CD1c-positive myeloid dendritic cell (primary cell): ENCODE measurements at regions not wholly inside any gene's neighbourhood (a gene's known extent, or its start where the extent isn't known, plus 50 kb on each side); places are given as distances from the start of the nearest gene placed in this dataset.
A peak's percentile ranks its signal among the peaks of the same experiment; 100 is the strongest.

Source experiments
- DNase-seq: peaks from one replicate; pipeline ENCODE4 v3.0.0-alpha.2; 2016; ENCODE audit errors: extremely low spot score

GRCh38 chr2:58866946-58867345 lies 625.8 kb upstream of the FANCL start:
- no peak for DNase-seq

DNA sequence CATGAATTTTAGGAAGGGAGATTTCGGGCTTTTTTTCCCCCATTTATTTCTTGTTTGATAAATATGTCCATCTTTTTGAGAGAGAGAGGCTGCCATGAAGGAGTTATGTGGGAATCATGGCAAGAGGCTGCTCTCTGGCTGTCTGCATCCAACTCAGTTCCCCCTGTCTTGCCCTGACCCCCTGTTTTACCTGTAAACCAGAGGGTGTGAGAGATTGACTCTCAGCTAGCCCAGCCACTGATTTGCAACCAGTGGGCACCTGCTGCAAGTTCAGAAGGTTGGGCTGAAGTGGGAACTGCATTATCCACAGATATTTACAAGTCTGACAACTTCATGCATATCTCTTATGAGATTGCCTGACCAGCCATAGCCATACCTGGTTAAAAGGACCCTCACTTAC lies 625.4 kb upstream of the FANCL start:
- DNase-seq, result no peak

GRCh38 chr2:58866040-58866439 lies 624.9 kb upstream of the FANCL start:
- DNase-seq, result no peak

DNA sequence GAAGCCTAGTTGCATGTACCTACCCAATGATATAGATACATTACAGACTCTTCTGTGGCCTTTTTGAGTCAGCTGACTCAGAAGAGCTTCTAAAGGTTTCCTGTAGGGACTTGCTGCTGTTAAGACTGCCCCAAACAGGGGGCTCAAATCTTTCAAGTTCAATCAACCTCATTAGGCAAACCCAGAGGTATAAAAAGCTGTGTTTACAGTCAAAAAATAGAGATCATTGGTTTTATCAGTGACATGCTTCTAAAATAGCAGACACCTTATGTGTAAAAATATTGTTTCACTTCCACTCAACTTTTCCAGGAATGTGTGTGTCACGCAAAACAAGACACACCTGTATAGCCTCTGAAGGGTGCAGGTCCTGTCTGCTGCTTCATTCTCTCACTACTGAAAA lies 624.3 kb upstream of the FANCL start:
- no peak for DNase-seq

DNA sequence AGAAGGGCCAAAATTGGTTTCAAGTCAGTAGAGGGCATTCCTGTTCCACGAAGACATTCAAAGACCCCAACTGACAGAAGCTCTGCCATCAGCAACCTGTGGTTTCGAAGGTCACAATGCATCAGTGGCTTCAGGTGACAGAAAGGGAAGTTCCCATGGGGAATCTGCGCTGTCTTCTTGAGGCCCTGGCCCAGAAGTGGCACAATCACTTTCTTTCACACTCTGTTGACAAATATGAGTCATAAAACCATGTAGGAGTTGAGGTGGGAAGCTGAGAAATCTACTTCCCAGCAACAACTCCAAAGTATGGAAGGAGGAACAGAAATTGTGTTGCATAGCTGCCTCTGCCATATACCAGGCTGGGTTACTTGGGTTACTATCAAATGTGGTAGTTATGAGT lies 621.1 kb upstream of the FANCL start:
- peak; percentile 85 for DNase-seq

DNA sequence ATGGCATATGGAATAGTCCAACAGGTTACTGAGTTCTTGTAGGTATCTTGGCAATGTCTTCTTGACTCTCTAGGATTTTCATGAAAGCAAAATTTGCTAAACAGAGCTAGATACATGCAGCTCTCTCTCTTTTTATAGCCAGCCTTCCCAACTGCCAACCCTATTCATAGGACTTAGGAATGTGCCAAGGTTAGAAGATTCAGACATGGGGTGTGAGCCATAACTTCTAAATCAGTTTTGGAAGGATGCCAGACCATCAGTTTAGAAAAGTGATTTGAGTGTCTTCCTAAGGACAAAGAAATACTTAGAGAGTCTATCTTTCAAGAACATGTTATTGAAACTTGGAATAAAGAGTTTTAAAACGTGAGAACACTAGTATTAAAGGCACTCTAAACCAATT lies 619.5 kb upstream of the FANCL start:
- no peak for DNase-seq

- DNase-seq, result no peak
Observed at GRCh38 chr2:58856100-58856499, 615.0 kb upstream of the FANCL start.

DNA sequence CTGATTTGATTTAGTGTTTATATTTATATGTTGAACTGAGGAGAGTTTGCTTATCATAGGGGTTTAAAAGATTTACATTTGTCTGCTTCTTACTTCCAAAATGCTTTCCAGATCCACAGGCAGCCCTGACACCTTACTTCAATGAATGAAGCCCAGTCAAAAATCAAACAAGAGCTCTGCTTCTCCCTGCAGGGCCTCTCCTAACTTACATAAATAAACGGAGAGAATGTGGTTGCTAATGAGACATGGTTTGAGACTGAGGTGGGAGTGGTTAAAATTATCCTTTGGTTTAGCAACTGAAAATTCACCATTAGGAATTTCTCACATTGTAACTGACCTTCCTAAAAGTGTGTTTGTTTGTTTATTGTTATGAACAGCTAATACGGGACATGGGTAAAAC lies 612.3 kb upstream of the FANCL start:
- DNase-seq, result no peak

- no peak for DNase-seq
Observed at GRCh38 chr2:58852905-58853304, 611.8 kb upstream of the FANCL start.

- DNase-seq, result no peak
Observed at GRCh38 chr2:58852243-58852642, 611.1 kb upstream of the FANCL start.

GRCh38 chr2:58851598-58851997 lies 610.5 kb upstream of the FANCL start:
- no peak for DNase-seq

DNA sequence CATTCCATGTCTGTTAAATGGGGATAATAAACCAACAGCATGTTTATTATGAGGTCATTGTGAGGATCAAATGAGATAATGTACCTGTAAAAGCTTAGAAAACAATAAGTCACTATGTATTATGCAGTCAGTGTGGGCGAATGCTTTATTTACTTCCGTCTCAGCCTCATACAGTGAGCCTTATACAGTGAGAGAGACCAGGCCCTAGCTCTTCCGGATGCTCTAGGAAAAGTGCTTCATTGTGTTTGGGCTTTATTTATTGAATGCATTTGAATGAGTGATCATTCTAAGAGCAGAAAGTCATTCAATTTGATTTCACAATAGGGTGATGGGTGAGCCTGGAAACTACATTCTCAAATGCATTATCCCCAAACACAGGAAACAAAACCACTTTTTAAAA lies 603.9 kb upstream of the FANCL start:
- no peak for DNase-seq

GRCh38 chr2:58842501-58843155 lies 601.5 kb upstream of the FANCL start:
- no peak for DNase-seq

- peak; percentile 5 for DNase-seq
Observed at GRCh38 chr2:58834404-58834803, 593.3 kb upstream of the FANCL start.

GRCh38 chr2:58826795-58827194 lies 585.7 kb upstream of the FANCL start:
- DNase-seq, result no peak

GRCh38 chr2:58812771-58813344 lies 571.7 kb upstream of the FANCL start:
- no peak for DNase-seq

DNA sequence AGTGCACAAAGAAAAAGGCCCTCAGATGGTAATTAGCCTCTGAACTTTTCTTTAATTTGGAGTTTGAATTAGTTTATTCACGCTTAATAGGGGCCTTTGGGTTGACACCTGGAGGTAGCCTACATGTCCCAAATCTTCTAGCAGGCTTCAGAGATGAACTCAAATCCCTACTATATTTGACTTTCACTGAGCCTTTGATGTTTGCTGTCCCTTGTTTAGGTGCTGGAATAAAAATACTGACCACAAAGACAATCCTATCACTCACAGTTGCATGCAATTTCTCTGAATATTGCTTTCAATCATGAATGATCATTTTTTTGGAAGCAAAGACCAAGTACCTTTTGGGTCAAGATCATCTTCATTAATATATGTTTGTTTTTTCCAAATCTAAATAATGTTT lies 564.0 kb upstream of the FANCL start:
- no peak for DNase-seq

GRCh38 chr2:58803192-58803591 lies 562.1 kb upstream of the FANCL start:
- no peak for DNase-seq

DNA sequence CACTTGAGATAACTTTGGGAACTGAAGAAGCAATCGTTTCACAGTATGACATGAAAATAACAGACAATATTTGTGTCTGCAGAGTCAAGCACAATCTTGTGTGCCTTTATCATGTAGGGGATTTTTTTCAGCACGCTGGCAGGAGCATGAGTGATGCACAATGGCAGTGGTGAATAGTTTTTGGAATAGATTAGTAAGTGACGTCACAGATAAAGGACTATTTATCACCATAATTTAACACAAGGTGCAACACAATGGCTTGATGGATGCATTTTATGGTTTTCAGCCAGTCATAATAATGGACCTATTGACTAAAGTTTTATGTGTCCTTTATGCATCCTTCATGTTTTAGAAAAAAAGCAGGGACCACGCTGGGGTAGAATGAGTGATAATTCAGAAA lies 559.8 kb upstream of the FANCL start:
- no peak for DNase-seq

GRCh38 chr2:58798676-58799208 lies 557.6 kb upstream of the FANCL start:
- peak; percentile 32 for DNase-seq

- no peak for DNase-seq
Observed at GRCh38 chr2:58796239-58796910, 555.2 kb upstream of the FANCL start.

- no peak for DNase-seq
Observed at GRCh38 chr2:58794916-58795315, 553.8 kb upstream of the FANCL start.

GRCh38 chr2:58794103-58794502 lies 553.0 kb upstream of the FANCL start:
- no peak for DNase-seq
